Inferior parietal cortex (tissue), 1 donor: ENCODE measurements at regions not wholly inside any gene's neighbourhood (a gene's known extent, or its start where the extent isn't known, plus 50 kb on each side); places are given as distances from the start of the nearest gene placed in this dataset.

Source experiments
- DNase-seq: peaks from one replicate; pipeline ENCODE4 v3.0.0-alpha.2; 2016; ENCODE audit errors: extremely low spot score

DNA sequence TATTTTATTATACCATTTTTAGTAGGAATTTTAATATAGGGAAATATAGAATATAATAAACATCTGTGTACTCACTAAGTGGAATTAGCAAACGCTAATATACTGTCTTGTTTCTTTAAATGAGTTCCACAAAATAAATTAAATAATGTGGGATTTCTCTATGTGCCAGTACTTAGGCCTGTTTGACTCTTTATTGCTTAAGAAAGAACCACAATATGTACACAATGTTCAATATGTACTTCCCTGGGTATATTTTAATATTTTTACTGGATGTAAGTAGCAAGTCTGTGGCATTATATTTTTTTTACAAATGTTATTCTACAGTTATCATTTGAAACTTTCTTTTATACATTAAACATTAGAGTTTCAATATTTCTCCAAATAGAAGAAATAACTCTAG lies 92.5 kb upstream of the CARD18 start:
- no peak for DNase-seq

- no peak for DNase-seq
Measured at GRCh38 chr11:105230586-105230985, 91.0 kb upstream of the CARD18 start.

- no peak for DNase-seq
Measured at GRCh38 chr11:105229761-105230160, 90.2 kb upstream of the CARD18 start.

- DNase-seq = no peak
Measured at GRCh38 chr11:105229257-105229656, 89.7 kb upstream of the CARD18 start.

- no peak for DNase-seq
Measured at GRCh38 chr11:105227363-105227762, 87.8 kb upstream of the CARD18 start.

GRCh38 chr11:105226766-105227165 lies 87.2 kb upstream of the CARD18 start:
- DNase-seq = no peak

DNA sequence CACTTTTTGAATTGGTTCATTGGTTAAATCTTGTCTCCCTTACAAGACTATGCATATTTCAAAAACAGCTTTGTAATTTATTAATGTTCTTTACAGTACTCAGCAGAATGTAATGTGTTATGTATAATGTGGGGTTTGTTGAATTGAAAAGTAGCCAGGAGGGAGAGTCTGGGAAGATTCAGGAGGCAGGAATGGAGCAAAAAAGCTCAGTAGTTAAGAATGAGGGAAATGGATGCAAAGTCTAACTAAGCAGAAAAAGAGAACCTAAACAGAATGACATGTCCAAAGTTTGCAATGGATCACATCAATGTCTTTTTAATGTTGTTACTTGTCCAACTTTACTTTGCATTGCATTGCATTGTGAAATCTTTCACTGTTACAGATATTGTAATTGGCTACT lies 86.5 kb upstream of the CARD18 start:
- no peak for DNase-seq

DNA sequence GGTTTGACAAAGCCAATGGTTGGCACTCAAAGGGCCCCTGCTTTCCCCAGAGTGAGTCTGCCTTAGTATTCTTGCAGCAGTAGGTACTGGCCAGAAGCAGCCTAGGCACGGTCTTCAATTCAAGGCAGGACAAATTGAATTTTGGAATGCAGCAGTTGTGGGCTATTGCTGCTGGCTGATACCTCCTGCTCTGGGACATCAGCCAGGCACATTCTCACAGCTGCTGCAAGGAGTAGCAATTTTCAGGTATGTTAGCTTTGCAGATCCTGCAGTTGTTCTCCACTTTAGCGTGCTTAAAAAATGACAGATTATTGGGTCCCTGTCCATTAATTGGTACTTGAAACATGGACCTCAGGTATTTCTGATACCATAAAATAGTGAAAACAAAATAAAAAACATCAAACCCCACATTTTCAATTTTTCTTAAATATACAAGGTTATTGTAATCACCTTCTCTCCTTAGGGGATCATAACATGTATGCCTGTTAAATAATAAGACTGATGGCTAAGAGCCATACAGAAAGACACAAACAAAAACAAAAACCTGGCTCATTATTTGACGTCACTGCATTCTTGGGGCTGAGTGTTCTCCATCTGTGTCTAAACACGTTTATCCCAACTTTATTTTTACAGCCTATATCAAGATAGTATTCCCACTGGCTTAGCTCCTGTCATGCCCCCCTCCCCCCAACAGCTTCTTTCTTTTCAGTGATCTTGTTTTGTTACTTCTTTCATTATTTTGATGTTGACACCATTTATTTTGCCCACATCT lies 85.1 kb upstream of the CARD18 start:
- DNase-seq = no peak

DNA sequence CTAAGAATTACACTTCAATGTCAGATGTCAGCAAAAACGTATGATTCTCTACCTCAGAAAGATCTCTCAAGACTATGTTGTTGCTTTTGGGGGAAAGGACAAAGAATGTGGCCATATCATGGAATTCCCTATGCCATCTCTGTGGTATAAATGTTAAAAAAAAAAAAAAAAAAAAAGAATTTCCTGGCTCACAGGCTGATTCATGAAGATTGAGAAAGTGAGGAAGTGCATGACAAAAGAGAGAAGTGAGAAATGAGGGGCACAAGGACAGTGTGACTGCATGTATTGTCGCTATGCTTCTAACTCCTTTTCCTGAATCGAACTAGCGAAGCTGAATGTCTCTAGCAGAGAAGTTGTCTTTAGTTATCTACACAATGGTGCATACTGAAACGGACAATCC lies 80.6 kb upstream of the CARD18 start:
- no peak for DNase-seq

DNA sequence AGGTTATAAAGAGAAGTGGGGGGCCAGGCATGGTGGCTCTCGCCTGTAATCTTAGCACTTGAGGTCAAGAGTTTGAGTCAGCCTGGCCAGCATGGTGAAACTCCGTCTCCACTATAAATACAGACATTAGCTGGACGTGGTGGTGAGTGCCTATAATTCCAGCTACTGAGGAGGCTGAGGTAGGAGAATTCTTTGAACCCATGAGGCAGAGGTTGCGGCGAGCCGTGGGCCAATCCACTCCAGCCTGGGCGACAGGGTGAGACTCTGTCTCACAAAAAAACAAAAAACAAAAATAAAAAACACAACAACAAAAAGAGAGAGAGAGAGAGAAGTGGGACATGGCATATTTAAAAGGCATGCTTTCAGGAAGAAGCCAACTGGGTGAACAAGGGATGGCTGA lies 80.1 kb upstream of the CARD18 start:
- no peak for DNase-seq

DNA sequence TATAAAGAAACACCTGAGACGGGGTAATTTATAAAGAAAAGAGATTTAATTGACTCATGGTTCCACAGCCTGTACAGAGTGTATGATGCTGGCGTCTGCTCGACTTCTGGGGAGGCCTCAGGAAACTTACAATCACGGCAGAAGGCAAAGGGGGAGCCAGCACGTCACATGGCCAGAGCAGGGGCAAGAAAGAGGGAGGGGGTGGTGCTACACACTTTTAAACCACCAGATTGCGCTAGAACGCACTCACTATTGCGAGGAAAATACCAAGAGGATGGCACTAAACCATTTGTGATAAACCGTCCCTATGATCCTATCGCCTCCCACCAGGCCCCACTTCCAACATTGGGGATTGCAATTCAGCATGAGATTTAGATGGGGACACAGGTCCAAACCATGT lies 79.7 kb upstream of the CARD18 start:
- no peak for DNase-seq

DNA sequence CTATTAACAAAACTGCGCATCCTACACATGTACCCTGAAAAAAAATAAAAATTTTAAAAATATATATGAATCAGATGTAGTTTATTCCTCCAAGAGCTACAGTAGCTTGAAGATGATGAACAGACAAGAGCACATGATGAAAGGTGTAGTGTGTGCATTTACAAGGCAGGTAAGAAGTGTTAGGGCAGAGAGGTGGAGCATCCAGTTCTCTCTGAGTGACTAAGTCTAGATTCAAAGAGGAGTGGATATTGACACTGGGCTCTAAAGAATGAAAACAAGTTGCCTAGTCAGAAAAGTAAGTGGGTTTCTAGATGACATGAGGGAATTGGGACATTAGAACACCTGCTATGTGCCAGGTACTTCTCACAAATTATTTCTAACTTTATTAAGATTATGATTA lies 76.0 kb upstream of the CARD18 start:
- no peak for DNase-seq

DNA sequence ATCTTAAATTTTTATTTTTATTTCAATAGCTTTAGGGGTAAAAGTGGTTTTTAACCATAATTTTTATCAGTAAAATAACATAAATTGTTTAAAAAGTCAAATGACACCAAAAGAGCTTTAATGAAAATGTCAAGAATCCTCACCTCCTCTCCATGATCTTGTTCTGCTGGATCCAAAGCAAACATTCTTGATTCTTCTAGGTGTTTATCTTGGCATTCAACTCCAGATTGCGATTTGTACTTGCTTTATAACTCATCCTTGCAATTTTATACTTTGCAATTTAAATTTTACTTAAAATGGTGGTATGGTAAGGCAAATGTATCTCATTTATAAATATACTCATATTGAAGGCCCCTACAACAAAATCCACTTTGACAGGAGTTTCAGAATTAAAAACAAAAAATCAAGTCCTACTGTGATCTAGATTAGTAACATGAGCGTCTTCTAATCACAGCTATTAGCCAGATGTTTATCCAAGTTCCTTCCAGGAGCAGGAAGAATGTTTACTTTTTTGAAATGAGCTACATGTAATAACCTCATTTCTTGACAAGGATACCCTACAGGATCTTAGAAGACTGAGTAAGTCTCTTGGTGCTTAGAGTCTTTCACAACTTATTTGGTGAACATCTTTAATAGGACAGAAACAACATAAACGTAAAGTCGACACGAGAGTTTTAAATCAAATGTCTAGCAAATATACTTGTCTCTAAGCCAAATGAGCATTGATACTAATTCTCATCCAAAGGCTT lies 72.4 kb upstream of the CARD18 start:
- no peak for DNase-seq

GRCh38 chr11:105208019-105208418 lies 68.5 kb upstream of the CARD18 start:
- DNase-seq = no peak

- DNase-seq = no peak
Measured at GRCh38 chr11:105206633-105207032, 67.1 kb upstream of the CARD18 start.

DNA sequence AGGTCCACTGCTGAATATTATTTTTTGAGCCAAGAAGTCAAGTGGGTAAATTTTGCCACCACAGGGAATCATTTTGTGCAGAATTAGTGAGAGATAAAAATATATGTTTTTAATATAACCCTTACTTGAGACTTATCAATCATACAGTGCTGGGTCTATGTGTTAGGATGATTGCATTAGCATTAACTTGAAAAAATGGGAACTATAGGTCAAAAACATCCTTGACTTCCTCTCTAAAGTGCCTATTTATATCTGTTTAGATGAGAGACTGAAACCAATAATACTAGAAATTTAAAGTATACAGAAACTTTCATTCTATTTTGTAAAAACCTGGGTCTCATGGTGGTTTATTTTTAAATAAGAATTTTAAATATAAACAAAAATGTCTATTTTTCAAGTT lies 65.1 kb upstream of the CARD18 start:
- no peak for DNase-seq

DNA sequence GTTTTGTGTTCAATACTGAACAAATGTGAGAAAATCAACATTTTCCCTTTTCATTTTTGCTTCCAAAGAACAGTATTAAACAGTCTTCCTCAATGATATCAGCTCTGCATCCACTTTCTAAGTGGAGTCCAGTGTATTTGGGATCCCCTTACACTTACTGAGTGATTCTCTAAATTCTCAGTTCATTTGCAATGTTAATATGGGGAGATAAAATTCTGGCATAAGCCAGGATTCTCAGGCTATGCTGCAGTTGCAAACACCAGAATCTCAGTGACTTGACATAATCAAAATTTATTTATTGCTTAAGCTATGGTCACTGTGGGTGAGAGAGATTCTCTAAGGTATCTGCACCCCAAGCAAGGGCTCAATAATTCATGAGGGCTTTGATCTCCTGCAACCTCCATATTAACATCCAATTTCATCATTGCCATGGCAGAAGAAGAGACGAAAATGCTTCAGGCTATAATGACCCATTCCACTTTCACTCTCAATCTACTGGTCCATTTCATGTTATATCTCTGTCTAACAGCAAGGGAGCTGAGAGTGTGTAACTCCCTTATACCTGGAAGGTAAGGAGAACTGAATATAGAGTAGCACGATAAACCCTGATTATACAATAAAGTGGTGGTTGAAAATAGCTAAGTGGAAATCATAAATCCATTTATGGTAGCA lies 64.1 kb upstream of the CARD18 start:
- no peak for DNase-seq

DNA sequence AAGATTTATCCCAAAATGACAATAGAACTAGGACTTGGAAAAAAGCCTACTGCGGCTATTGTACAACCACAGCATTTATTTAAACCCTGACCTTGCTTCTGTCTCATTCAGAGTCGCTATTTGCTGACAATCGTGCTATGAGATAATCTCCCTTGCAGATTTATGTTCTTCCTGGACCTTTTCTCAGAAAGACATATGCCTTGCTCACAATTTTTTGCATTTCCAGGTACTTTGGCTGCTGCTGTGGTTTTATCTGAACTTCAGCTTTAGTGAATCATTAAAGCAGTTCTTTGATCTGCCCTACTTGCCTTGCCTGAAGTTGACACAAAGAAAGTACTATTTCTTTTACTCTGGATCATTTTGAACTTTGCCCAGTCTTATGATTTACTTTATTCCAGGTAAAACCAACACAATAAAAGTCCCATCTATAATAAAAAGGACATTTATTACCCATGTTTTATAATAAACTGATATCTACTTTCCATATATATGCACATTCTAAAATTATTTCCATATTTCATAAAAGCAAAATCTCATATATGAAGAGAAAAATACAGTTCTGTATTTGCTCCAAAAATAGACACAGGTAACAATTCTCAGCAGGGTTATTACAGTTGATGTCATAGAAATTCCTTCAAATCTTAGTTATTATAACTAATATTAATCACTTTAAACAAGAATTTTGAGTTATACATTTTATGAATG lies 63.4 kb upstream of the CARD18 start:
- DNase-seq = no peak

GRCh38 chr11:105202422-105202821 lies 62.9 kb upstream of the CARD18 start:
- DNase-seq = no peak

GRCh38 chr11:105201166-105201565 lies 61.6 kb upstream of the CARD18 start:
- DNase-seq = no peak

DNA sequence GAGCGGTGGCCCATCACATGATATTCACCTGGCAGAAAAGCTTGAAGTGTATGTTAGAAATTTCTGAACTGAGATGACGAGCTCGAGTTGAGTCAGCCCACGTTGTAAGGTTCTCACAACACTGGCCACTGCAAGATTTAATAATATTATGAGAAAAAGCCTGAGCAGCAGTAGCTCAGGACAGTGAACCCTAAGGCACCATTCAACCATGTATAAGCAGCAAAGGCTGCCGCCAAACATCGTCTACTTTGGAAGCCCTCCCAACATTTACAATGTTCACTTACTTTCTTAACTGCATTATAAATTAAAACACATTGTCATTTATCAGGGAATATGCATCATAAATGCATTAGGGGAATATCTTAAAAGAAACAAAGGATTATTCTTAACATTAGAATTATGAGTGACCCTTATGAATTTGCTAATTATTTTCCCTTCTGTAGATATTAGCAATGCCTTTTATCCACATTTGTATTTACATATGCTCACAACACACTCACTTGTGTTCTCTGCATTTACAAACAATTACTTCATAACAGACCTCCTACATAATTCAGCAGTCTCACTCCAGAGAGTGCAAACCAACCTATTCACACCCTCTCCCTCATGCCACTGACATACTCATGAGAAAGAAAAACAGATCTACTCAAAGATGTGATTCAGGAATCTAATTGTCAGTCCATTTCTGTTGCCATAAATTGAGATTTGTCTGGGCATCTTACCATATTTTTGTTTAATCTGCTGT lies 57.7 kb upstream of the CARD18 start:
- DNase-seq = no peak

DNA sequence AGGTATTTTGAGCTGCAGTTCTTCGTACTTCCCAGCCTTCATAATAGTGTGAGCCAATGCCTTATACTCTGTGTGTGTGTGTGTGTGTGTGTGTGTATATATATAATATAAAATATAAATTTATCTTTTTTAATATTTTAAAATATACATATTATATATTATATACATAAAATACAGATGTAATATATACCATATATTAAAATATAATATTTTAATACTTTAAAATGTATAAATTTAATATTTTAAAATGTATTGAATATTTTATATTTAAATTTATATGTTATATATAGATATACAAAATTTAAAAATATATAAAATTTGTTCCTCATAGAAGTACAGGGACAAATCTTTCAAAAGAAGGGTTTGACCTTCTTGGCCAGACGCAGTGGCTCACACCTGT lies 53.7 kb upstream of the CARD18 start:
- no peak for DNase-seq
